ENCODE measurements at regions not wholly inside any gene's neighbourhood (a gene's known extent, or its start where the extent isn't known, plus 50 kb on each side); places are given as distances from the start of the nearest gene placed in this dataset.

DNA sequence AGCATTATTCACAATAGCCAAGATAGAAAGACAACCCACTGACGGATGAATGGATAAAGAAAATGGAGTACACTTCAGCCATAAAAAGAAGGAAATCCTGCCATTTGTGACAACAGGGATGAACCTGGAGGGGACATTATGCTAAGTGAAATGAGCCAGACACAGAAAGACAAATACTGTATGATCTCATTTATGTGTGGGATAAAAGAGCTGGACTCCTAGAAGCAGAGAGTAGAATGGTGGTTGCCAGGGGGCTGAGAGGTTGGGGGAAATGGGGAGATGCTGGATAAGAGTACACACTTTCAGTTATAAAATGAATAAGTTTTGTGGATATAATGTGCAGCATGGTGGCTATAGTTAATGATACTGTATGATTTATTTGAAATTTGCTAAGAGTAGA is 124.4 kb downstream of the SEC23IP start:
- no peaks in the 10 kb centered on the region for H3K36me3 ChIP-seq (ENCODE audit: control insufficient read depth, low read length)
- H3K9me2 ChIP-seq (replicated peaks; ENCODE audit: control insufficient read depth, low read length) = no peaks in the 10 kb centered on the region
- H3K4me2 ChIP-seq (ENCODE audit: low read length) = no peak overlapping the region
- no peaks in the 10 kb centered on the region for H3K79me2 ChIP-seq (ENCODE audit: control insufficient read depth, low read length)
- H3K27me3 ChIP-seq (ENCODE audit: control insufficient read depth, low read length) = no peaks in the 10 kb centered on the region
- H3K27ac ChIP-seq (ENCODE audit: low read depth, low read length) = no peak overlapping the region
- H3K9me3 ChIP-seq (ENCODE audit: control insufficient read depth, insufficient read depth, low read length) = no peaks in the 10 kb centered on the region
- TF ChIP-seq EZH2phosphoT487 (IDR thresholded peaks at IDR 0.05; ENCODE audit: borderline replicate concordance, low read length) (no peak), CTCF (IDR thresholded peaks at IDR 0.05; ENCODE audit: low read depth, low read length, poor library complexity, severe bottlenecking) (no peak)
- H3F3A ChIP-seq (ENCODE audit: control insufficient read depth, insufficient read depth) = no peaks in the 10 kb centered on the region
- H3K4me3 ChIP-seq (ENCODE audit: low read length) = no peak overlapping the region
- no peaks in the 10 kb centered on the region for H4K20me1 ChIP-seq (ENCODE audit: control insufficient read depth, insufficient read depth, low read depth, low read length)
- no peaks in the 10 kb centered on the region for H3K4me1 ChIP-seq (ENCODE audit: control insufficient read depth, low read length)

DNA sequence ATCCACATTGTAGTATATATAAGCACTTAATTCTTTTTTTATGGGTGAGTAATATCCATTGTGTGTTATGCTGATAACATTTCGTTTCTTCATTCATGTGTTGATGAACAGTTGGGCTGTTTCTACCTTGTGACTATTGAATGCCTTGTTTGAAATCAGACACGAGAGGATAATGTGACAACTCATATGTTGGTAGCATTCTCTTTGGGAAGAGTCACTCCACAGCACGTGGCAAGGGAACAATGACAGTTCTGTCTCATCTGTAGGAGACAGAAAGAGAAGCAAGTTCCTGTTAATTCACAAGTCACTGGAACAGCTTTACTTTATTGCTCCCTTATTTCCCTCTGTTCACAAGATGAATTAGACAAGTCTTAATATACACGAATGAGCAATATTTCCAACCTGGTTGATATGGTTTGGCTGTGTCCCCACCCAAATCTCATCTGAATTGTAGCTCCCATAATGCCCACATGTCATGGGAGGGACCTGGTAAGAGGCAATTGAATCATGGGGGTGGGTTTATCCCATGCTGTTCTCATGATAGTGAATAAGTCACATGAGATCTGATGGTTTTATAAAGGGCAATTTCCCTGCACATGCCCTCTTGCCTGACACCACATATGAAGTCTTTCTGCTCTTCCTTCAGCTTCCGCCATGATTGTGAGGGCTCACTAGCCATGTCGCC is 125.3 kb downstream of the SEC23IP start:
- Histone ChIP-seq H3K4me1 (ENCODE audit: control insufficient read depth, low read length) (no peaks in the 10 kb centered on the region), H3K36me3 (ENCODE audit: control insufficient read depth, low read length) (no peaks in the 10 kb centered on the region), H3K4me3 (ENCODE audit: low read length) (no peak overlapping the region), H3K9me3 (ENCODE audit: control insufficient read depth, insufficient read depth, low read length) (no peaks in the 10 kb centered on the region), H3K79me2 (ENCODE audit: control insufficient read depth, low read length) (no peaks in the 10 kb centered on the region), H4K20me1 (ENCODE audit: control insufficient read depth, insufficient read depth, low read depth, low read length) (no peaks in the 10 kb centered on the region), H3K27me3 (ENCODE audit: control insufficient read depth, low read length) (no peaks in the 10 kb centered on the region), H3K4me2 (ENCODE audit: low read length) (no peak overlapping the region), H3K9me2 (replicated peaks; ENCODE audit: control insufficient read depth, low read length) (no peaks in the 10 kb centered on the region), H3F3A (ENCODE audit: control insufficient read depth, insufficient read depth) (no peaks in the 10 kb centered on the region), H3K27ac (ENCODE audit: low read depth, low read length) (no peak overlapping the region)
- TF ChIP-seq EZH2phosphoT487 (IDR thresholded peaks at IDR 0.05; ENCODE audit: borderline replicate concordance, low read length) (no peak), CTCF (IDR thresholded peaks at IDR 0.05; ENCODE audit: low read depth, low read length, poor library complexity, severe bottlenecking) (no peak)

DNA sequence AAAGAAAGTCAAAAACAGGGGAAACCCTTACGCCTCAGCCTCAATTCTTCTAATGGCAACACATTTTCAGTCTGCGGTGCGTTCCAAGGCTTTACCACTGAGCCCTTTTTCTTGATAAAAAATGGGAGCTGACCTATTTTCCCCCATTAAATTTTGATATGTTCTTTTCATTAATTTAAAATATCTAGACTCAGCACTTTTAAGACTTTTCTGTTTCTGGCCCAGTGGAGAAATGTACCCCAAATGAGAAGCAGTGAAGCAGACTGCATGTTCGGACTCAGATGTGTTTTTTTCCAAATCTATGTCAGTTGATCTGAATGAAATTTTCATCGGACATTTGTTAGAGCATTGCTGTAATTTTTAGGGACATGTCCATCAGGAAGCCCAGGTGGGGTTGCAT is 126.2 kb downstream of the SEC23IP start:
- no peaks in the 10 kb centered on the region for H3K9me2 ChIP-seq (replicated peaks; ENCODE audit: control insufficient read depth, low read length)
- H3K79me2 ChIP-seq (ENCODE audit: control insufficient read depth, low read length) = no peaks in the 10 kb centered on the region
- H3K4me1 ChIP-seq (ENCODE audit: control insufficient read depth, low read length) = no peaks in the 10 kb centered on the region
- H3F3A ChIP-seq (ENCODE audit: control insufficient read depth, insufficient read depth) = no peaks in the 10 kb centered on the region
- H3K36me3 ChIP-seq (ENCODE audit: control insufficient read depth, low read length) = no peaks in the 10 kb centered on the region
- no peaks in the 10 kb centered on the region for H4K20me1 ChIP-seq (ENCODE audit: control insufficient read depth, insufficient read depth, low read depth, low read length)
- H3K4me3 ChIP-seq (ENCODE audit: low read length) = no peak overlapping the region
- H3K4me2 ChIP-seq (ENCODE audit: low read length) = no peak overlapping the region
- H3K27ac ChIP-seq (ENCODE audit: low read depth, low read length) = no peak overlapping the region
- no peaks in the 10 kb centered on the region for H3K9me3 ChIP-seq (ENCODE audit: control insufficient read depth, insufficient read depth, low read length)
- TF ChIP-seq EZH2phosphoT487 (IDR thresholded peaks at IDR 0.05; ENCODE audit: borderline replicate concordance, low read length) = no peak
- TF ChIP-seq CTCF (IDR thresholded peaks at IDR 0.05; ENCODE audit: low read depth, low read length, poor library complexity, severe bottlenecking) = no peak
- H3K27me3 ChIP-seq (ENCODE audit: control insufficient read depth, low read length) = no peaks in the 10 kb centered on the region
